Neuronal stem cell (in vitro differentiated cells): ENCODE measurements at regions not wholly inside any gene's neighbourhood (a gene's known extent, or its start where the extent isn't known, plus 50 kb on each side); places are given as distances from the start of the nearest gene placed in this dataset.

Experiments used
- DNase-seq: peaks from one replicate; pipeline ENCODE4 v3.0.0-alpha.2; 2013; ENCODE audit warnings: low spot score
- H2AFZ ChIP-seq: one replicate; pipeline ENCODE4 v1.6.1; 2013; ENCODE audit warnings: mild to moderate bottlenecking, low read length, inconsistent platforms
- H2AK5ac ChIP-seq: 2 replicates; pipeline ENCODE4 v1.6.1; 2013; ENCODE audit warnings: low read depth, mild to moderate bottlenecking, inconsistent platforms, low read length, moderate library complexity, mixed read lengths
- H2BK120ac ChIP-seq: 2 replicates; pipeline ENCODE4 v1.6.1; 2013; ENCODE audit warnings: low read depth, mild to moderate bottlenecking, inconsistent platforms, low read length, moderate library complexity, mixed read lengths
- H2BK12ac ChIP-seq: one replicate; pipeline ENCODE4 v1.6.1; 2013; ENCODE audit warnings: low read length, inconsistent platforms
- H2BK15ac ChIP-seq: 2 replicates; pipeline ENCODE4 v1.6.1; 2013; ENCODE audit warnings: mild to moderate bottlenecking, low read length, inconsistent platforms, mixed read lengths
- H2BK5ac ChIP-seq: one replicate; pipeline ENCODE4 v1.6.1; 2013; ENCODE audit warnings: inconsistent platforms, mild to moderate bottlenecking, low read length, moderate library complexity
- H3K14ac ChIP-seq: one replicate; pipeline ENCODE4 v1.6.1; 2013; ENCODE audit warnings: low read length, inconsistent platforms
- H3K18ac ChIP-seq: 2 replicates; pipeline ENCODE4 v1.6.1; 2013; ENCODE audit warnings: low read length, inconsistent platforms
- H3K23ac ChIP-seq: 2 replicates; pipeline ENCODE4 v1.6.1; 2013; ENCODE audit warnings: low read depth, mild to moderate bottlenecking, mixed read lengths, low read length, inconsistent platforms; ENCODE audit not compliant: poor library complexity
- H3K27ac ChIP-seq: replicated peaks from 3 replicates; pipeline ENCODE4 v1.5.1; 2013; ENCODE audit warnings: low read length, inconsistent platforms
- H3K27me3 ChIP-seq, 3 experiments: 2 replicates each; pipeline ENCODE4 v1.6.1; 2013; ENCODE audit warnings: low read length in 3 of 3, mild to moderate bottlenecking in 2 of 3, inconsistent platforms in 1 of 3, low read depth in 1 of 3, mixed read lengths in 1 of 3, moderate library complexity in 1 of 3; ENCODE audit not compliant: control insufficient read depth in 3 of 3, insufficient read depth in 3 of 3
- H3K36me3 ChIP-seq, 2 donors: replicated peaks in 1 of 2; 2 replicates each; pipeline ENCODE4 v1.6.1; 2013; ENCODE audit warnings: low read length in 2 of 2; ENCODE audit not compliant: control insufficient read depth in 2 of 2, insufficient read depth in 2 of 2
- H3K4ac ChIP-seq: 2 replicates; pipeline ENCODE4 v1.6.1; 2013; ENCODE audit warnings: inconsistent platforms, mild to moderate bottlenecking, low read length, moderate library complexity
- H3K4me1 ChIP-seq, 2 donors: 1 replicate in 1 of 2; 2 replicates in 1 of 2; pipeline ENCODE4 v1.6.1; 2013; ENCODE audit warnings: low read length in 2 of 2, low read depth in 1 of 2; ENCODE audit not compliant: control insufficient read depth in 2 of 2, insufficient read depth in 1 of 2
- H3K4me2 ChIP-seq: one replicate; pipeline ENCODE4 v1.6.1; 2013; ENCODE audit warnings: mild to moderate bottlenecking, low read length, inconsistent platforms; ENCODE audit not compliant: insufficient read depth, poor library complexity, severe bottlenecking
- H3K4me3 ChIP-seq, 2 donors: 2 replicates each; pipeline ENCODE4 v1.5.1; 2013; ENCODE audit warnings: low read length in 2 of 2, mild to moderate bottlenecking in 2 of 2, inconsistent platforms in 1 of 2, moderate library complexity in 1 of 2
- H3K79me1 ChIP-seq: one replicate; pipeline ENCODE4 v1.6.1; 2013; ENCODE audit warnings: low read depth, mild to moderate bottlenecking, inconsistent platforms, low read length, moderate library complexity
- H3K9ac ChIP-seq: one replicate; pipeline ENCODE4 v1.6.1; 2013; ENCODE audit warnings: mild to moderate bottlenecking, low read depth, low read length, inconsistent platforms; ENCODE audit not compliant: poor library complexity
- H3K9me3 ChIP-seq, 2 donors: replicated peaks in 1 of 2; 2 replicates each; pipeline versions ENCODE3 to v1.6.1; 2013; ENCODE audit warnings: low read length in 2 of 2, mild to moderate bottlenecking in 2 of 2, inconsistent platforms in 1 of 2, low read depth in 1 of 2, mixed read lengths in 1 of 2, moderate library complexity in 1 of 2; ENCODE audit not compliant: control insufficient read depth in 2 of 2, insufficient read depth in 1 of 2
- H4K8ac ChIP-seq: one replicate; pipeline ENCODE4 v1.6.1; 2013; ENCODE audit warnings: low read depth, mild to moderate bottlenecking, inconsistent platforms, low read length, moderate library complexity
- H4K91ac ChIP-seq: one replicate; pipeline ENCODE4 v1.6.1; 2013; ENCODE audit warnings: low read length, low read depth, mild to moderate bottlenecking, inconsistent platforms; ENCODE audit not compliant: poor library complexity
- WGBS, 2 donors: extraction: QIAGEN DNeasy Blood & Tissue Kit; methylation state at CpG; one replicate each; pipeline ENCODE4 v1.1.7; 2013; ENCODE audit warnings: missing lambda C conversion rate in 2 of 2, mixed read lengths in 1 of 2; ENCODE audit not compliant: insufficient read length in 2 of 2, insufficient replicate concordance in 1 of 2; ENCODE audit errors: extremely low coverage in 2 of 2; 5-methylcytosine and 5-hydroxymethylcytosine counted together

GRCh38 chr4:151933122-151933827 is 172.5 kb upstream of the GATB start:
- Histone ChIP-seq H3K14ac (no peak overlapping the region), H3K23ac (no peak overlapping the region), H3K4me3 (no peak overlapping the region), H2BK5ac (no peak overlapping the region), H3K18ac (no peak overlapping the region), H3K4me2 (no peak overlapping the region), H3K4ac (no peak overlapping the region), H3K27me3 (no peaks in the 10 kb centered on the region), H3K9me3 (no peaks in the 10 kb centered on the region), H4K8ac (no peak overlapping the region), H3K9ac (no peak overlapping the region), H3K4me1 (no peaks in the 10 kb centered on the region), H3K27ac (no peak overlapping the region), H2AK5ac (no peak overlapping the region), H3K79me1 (no peaks in the 10 kb centered on the region), H2BK15ac (no peak overlapping the region), H4K91ac (no peak overlapping the region), H2BK12ac (no peak overlapping the region), H3K36me3 (no peaks in the 10 kb centered on the region), H2AFZ (no peak overlapping the region), H2BK120ac (no peak overlapping the region)
- no peak for DNase-seq
- WGBS, 2 donors: no CpG with 5 or more reads among the region's 13 CpGs

- H3K23ac ChIP-seq: no peak overlapping the region
- no peak overlapping the region for H3K27ac ChIP-seq
- no peaks in the 10 kb centered on the region for H3K36me3 ChIP-seq
- no peak overlapping the region for H2BK15ac ChIP-seq
- H3K27me3 ChIP-seq: no peaks in the 10 kb centered on the region
- no peak overlapping the region for H4K91ac ChIP-seq
- H3K4me3 ChIP-seq: no peak overlapping the region
- DNase-seq: no peak
- no peaks in the 10 kb centered on the region for H3K9me3 ChIP-seq
- H3K14ac ChIP-seq: no peak overlapping the region
- H3K9ac ChIP-seq: no peak overlapping the region
- peaks cover 0 to 1% of the 10 kb centered on the region in 2 donors for H3K4me1 ChIP-seq
- H2AK5ac ChIP-seq: no peak overlapping the region
- no peak overlapping the region for H2BK120ac ChIP-seq
- no peak overlapping the region for H3K18ac ChIP-seq
- H3K79me1 ChIP-seq: no peaks in the 10 kb centered on the region
- no peak overlapping the region for H3K4me2 ChIP-seq
- H4K8ac ChIP-seq: no peak overlapping the region
- H3K4ac ChIP-seq: no peak overlapping the region
- H2AFZ ChIP-seq: no peak overlapping the region
- no peak overlapping the region for H2BK5ac ChIP-seq
- no CpG with 5 or more reads among the region's 2 CpGs for WGBS, 2 donors
- no peak overlapping the region for H2BK12ac ChIP-seq
These were observed 170.8 kb upstream of the GATB start for GRCh38 chr4:151931563-151931962.

- WGBS, 2 donors: no CpG with 5 or more reads among the region's 2 CpGs
- Histone ChIP-seq H3K14ac (no peak overlapping the region), H2BK15ac (no peak overlapping the region), H2BK5ac (no peak overlapping the region), H3K27me3 (no peaks in the 10 kb centered on the region), H4K8ac (no peak overlapping the region), H3K18ac (no peak overlapping the region), H3K79me1 (no peaks in the 10 kb centered on the region), H2BK120ac (no peak overlapping the region), H3K4me2 (no peak overlapping the region), H2BK12ac (no peak overlapping the region), H4K91ac (no peak overlapping the region), H3K23ac (no peak overlapping the region), H3K4me1 (peaks cover 0 to 1% of the 10 kb centered on the region in 2 donors), H3K4me3 (no peak overlapping the region), H3K27ac (no peak overlapping the region), H2AFZ (no peak overlapping the region), H3K9me3 (peaks cover 0 to 2% of the 10 kb centered on the region in 2 donors), H3K4ac (no peak overlapping the region), H3K9ac (no peak overlapping the region), H3K36me3 (no peaks in the 10 kb centered on the region), H2AK5ac (no peak overlapping the region)
- DNase-seq: no peak
These were observed 169.6 kb upstream of the GATB start for GRCh38 chr4:151930372-151930771.

GRCh38 chr4:151928112-151928511 is 167.3 kb upstream of the GATB start:
- H3K27ac ChIP-seq: no peak overlapping the region
- H3K23ac ChIP-seq: no peak overlapping the region
- no peak overlapping the region for H2BK12ac ChIP-seq
- H3K18ac ChIP-seq: no peak overlapping the region
- H3K14ac ChIP-seq: no peak overlapping the region
- no peak overlapping the region for H2BK5ac ChIP-seq
- no peak overlapping the region for H4K8ac ChIP-seq
- H3K79me1 ChIP-seq: no peaks in the 10 kb centered on the region
- no CpG with 5 or more reads among the region's 5 CpGs for WGBS, 2 donors
- no peak overlapping the region for H4K91ac ChIP-seq
- H2AK5ac ChIP-seq: no peak overlapping the region
- DNase-seq: no peak
- H3K4ac ChIP-seq: no peak overlapping the region
- H3K9ac ChIP-seq: no peak overlapping the region
- H2AFZ ChIP-seq: no peak overlapping the region
- H3K4me3 ChIP-seq: no peak overlapping the region
- H2BK120ac ChIP-seq: no peak overlapping the region
- H3K4me1 ChIP-seq: peaks cover 0 to 1% of the 10 kb centered on the region in 2 donors
- H3K9me3 ChIP-seq: peaks cover 0 to 2% of the 10 kb centered on the region in 2 donors
- H3K4me2 ChIP-seq: no peak overlapping the region
- no peaks in the 10 kb centered on the region for H3K27me3 ChIP-seq
- no peaks in the 10 kb centered on the region for H3K36me3 ChIP-seq
- no peak overlapping the region for H2BK15ac ChIP-seq
